ENCODE measurements at regions not wholly inside any gene's neighbourhood (a gene's known extent, or its start where the extent isn't known, plus 50 kb on each side); places are given as distances from the start of the nearest gene placed in this dataset.

- TF ChIP-seq POLR2AphosphoS5 (IDR thresholded peaks at IDR 0.05; ENCODE audit: low read depth, low read length) (no peak), POLR2A (IDR thresholded peaks at IDR 0.05; ENCODE audit: low read depth, low read length) (no peak), TAF1 (IDR thresholded peaks at IDR 0.05; ENCODE audit: borderline replicate concordance, low read depth, low read length) (no peak)
These were observed 228.0 kb upstream of the TP63 start for GRCh38 chr3:189403194-189403593.

Measured in GM12892 (cell line).